ENCODE measurements at regions not wholly inside any gene's neighbourhood (a gene's known extent, or its start where the extent isn't known, plus 50 kb on each side); places are given as distances from the start of the nearest gene placed in this dataset.

GRCh38 chr20:12049125-12049524 lies 131.4 kb downstream of the BTBD3 start:
- Histone ChIP-seq H3K4me3 (IDR thresholded peaks at IDR 0.05; ENCODE audit: insufficient read depth, low read depth, low read length) (no peak overlapping the region), H4K20me1 (ENCODE audit: insufficient read depth) (no peaks in the 10 kb centered on the region), H3K27ac (no peak overlapping the region), H2AFZ (ENCODE audit: low read depth) (no peak overlapping the region), H3K4me1 (ENCODE audit: low read depth, poor library complexity, severe bottlenecking) (peaks cover 12% of the 10 kb centered on the region), H3K36me3 (ENCODE audit: insufficient read depth) (no peaks in the 10 kb centered on the region), H3K9ac (no peak overlapping the region), H3K4me2 (no peak overlapping the region), H3K27me3 (ENCODE audit: insufficient read depth, low read depth) (no peaks in the 10 kb centered on the region), H3K79me2 (ENCODE audit: insufficient read depth, low read depth) (no peaks in the 10 kb centered on the region)
- TF ChIP-seq CTCF (conservative IDR thresholded peaks at IDR 0.05; ENCODE audit: low read depth, low read length) = no peak

- no peak overlapping the region for H2AFZ ChIP-seq (ENCODE audit: low read depth)
- H3K27ac ChIP-seq = no peak overlapping the region
- no peaks in the 10 kb centered on the region for H3K79me2 ChIP-seq (ENCODE audit: insufficient read depth, low read depth)
- no peak for TF ChIP-seq CTCF (conservative IDR thresholded peaks at IDR 0.05; ENCODE audit: low read depth, low read length)
- no peaks in the 10 kb centered on the region for H4K20me1 ChIP-seq (ENCODE audit: insufficient read depth)
- no peak overlapping the region for H3K9ac ChIP-seq
- peaks cover 12% of the 10 kb centered on the region for H3K4me1 ChIP-seq (ENCODE audit: low read depth, poor library complexity, severe bottlenecking)
- H3K36me3 ChIP-seq (ENCODE audit: insufficient read depth) = no peaks in the 10 kb centered on the region
- H3K27me3 ChIP-seq (ENCODE audit: insufficient read depth, low read depth) = no peaks in the 10 kb centered on the region
- H3K4me2 ChIP-seq = no peak overlapping the region
- no peak overlapping the region for H3K4me3 ChIP-seq (IDR thresholded peaks at IDR 0.05; ENCODE audit: insufficient read depth, low read depth, low read length)
These were observed 133.8 kb downstream of the BTBD3 start for GRCh38 chr20:12051206-12052163.

- H3K4me1 ChIP-seq (ENCODE audit: low read depth, poor library complexity, severe bottlenecking) = peaks cover 12% of the 10 kb centered on the region
- no peak for TF ChIP-seq CTCF (conservative IDR thresholded peaks at IDR 0.05; ENCODE audit: low read depth, low read length)
- no peaks in the 10 kb centered on the region for H3K79me2 ChIP-seq (ENCODE audit: insufficient read depth, low read depth)
- no peak overlapping the region for H3K9ac ChIP-seq
- H3K36me3 ChIP-seq (ENCODE audit: insufficient read depth) = no peaks in the 10 kb centered on the region
- no peaks in the 10 kb centered on the region for H4K20me1 ChIP-seq (ENCODE audit: insufficient read depth)
- no peak overlapping the region for H3K4me2 ChIP-seq
- no peaks in the 10 kb centered on the region for H3K27me3 ChIP-seq (ENCODE audit: insufficient read depth, low read depth)
- H3K4me3 ChIP-seq (IDR thresholded peaks at IDR 0.05; ENCODE audit: insufficient read depth, low read depth, low read length) = no peak overlapping the region
- no peak overlapping the region; the same call in 1 of the 2 replicates for H2AFZ ChIP-seq (ENCODE audit: low read depth)
- H3K27ac ChIP-seq = no peak overlapping the region
These were observed 135.7 kb downstream of the BTBD3 start for GRCh38 chr20:12053353-12053752.

- peaks cover 12% of the 10 kb centered on the region for H3K4me1 ChIP-seq (ENCODE audit: low read depth, poor library complexity, severe bottlenecking)
These were observed 136.9 kb downstream of the BTBD3 start for GRCh38 chr20:12054556-12054955.

More at GRCh38 chr20:12054556-12054955, 136.9 kb downstream of the BTBD3 start:
- Histone ChIP-seq H3K9ac (no peak overlapping the region), H3K36me3 (ENCODE audit: insufficient read depth) (no peaks in the 10 kb centered on the region), H3K79me2 (ENCODE audit: insufficient read depth, low read depth) (no peaks in the 10 kb centered on the region), H3K27me3 (ENCODE audit: insufficient read depth, low read depth) (no peaks in the 10 kb centered on the region), H3K4me3 (IDR thresholded peaks at IDR 0.05; ENCODE audit: insufficient read depth, low read depth, low read length) (no peak overlapping the region), H3K27ac (no peak overlapping the region), H4K20me1 (ENCODE audit: insufficient read depth) (no peaks in the 10 kb centered on the region), H3K4me2 (no peak overlapping the region), H2AFZ (ENCODE audit: low read depth) (no peak overlapping the region)
- no peak for TF ChIP-seq CTCF (conservative IDR thresholded peaks at IDR 0.05; ENCODE audit: low read depth, low read length)

Data from KMS-11 (cell line).